ENCODE measurements at regions not wholly inside any gene's neighbourhood (a gene's known extent, or its start where the extent isn't known, plus 50 kb on each side); places are given as distances from the start of the nearest gene placed in this dataset.
"Not testable (repeated sequence)": the region's sequence is repeated elsewhere in the genome, so short reads cannot be mapped to it uniquely, and the experiment has no call there.

DNA sequence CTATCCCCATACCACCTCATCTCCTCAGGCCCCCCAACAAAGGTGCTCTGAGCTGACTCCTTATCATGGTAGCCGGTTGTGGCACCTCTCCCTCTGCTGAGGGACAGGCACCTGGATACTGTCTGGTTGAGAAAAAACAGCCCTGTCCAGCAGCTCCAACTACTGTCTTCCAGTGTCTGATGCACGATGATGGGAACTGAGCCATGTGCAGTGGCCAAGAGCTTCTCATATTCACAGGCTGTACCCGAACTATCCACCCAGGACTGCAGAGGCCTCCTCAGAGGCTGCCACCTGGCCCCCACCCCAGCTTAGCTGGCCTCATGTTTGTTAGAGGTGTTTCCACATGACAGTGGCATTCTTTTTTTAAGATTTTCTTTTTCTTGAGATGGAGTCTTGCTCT is 149.9 kb downstream of the BCL2L11 start:
- TF ChIP-seq, protein P1, sequence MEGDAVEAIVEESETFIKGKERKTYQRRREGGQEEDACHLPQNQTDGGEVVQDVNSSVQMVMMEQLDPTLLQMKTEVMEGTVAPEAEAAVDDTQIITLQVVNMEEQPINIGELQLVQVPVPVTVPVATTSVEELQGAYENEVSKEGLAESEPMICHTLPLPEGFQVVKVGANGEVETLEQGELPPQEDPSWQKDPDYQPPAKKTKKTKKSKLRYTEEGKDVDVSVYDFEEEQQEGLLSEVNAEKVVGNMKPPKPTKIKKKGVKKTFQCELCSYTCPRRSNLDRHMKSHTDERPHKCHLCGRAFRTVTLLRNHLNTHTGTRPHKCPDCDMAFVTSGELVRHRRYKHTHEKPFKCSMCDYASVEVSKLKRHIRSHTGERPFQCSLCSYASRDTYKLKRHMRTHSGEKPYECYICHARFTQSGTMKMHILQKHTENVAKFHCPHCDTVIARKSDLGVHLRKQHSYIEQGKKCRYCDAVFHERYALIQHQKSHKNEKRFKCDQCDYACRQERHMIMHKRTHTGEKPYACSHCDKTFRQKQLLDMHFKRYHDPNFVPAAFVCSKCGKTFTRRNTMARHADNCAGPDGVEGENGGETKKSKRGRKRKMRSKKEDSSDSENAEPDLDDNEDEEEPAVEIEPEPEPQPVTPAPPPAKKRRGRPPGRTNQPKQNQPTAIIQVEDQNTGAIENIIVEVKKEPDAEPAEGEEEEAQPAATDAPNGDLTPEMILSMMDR (IDR thresholded peaks at IDR 0.05; ENCODE audit: insufficient read depth, low read length) = not testable (repeated sequence)
- not testable (repeated sequence) for TF ChIP-seq REST (IDR thresholded peaks at IDR 0.05; ENCODE audit: insufficient replicate concordance, low read depth); POLR2AphosphoS5 (IDR thresholded peaks at IDR 0.05; ENCODE audit: low read depth)
